Body of pancreas (tissue), 4 donors: ENCODE measurements at regions not wholly inside any gene's neighbourhood (a gene's known extent, or its start where the extent isn't known, plus 50 kb on each side); places are given as distances from the start of the nearest gene placed in this dataset.

ENCODE experiments used
- POLR2A ChIP-seq, 3 donors: fragments of 450-650 bp; IDR thresholded peaks; one replicate each; pipeline ENCODE4 v1.6.1; 2016; ENCODE audit warnings: antibody characterized with exemption in 3 of 3, mild to moderate bottlenecking in 2 of 3
- TF ChIP-seq, protein P1 (sequence below), 7 experiments: fragments of 450-650 bp in 4 of 7; fragments of 200-600 bp in 3 of 7; sonication (generic) in 3 of 7; IDR thresholded peaks; one replicate each; pipeline ENCODE4 v1.5.1; 2016 to 2019; ENCODE audit warnings: antibody characterized with exemption in 7 of 7

DNA sequence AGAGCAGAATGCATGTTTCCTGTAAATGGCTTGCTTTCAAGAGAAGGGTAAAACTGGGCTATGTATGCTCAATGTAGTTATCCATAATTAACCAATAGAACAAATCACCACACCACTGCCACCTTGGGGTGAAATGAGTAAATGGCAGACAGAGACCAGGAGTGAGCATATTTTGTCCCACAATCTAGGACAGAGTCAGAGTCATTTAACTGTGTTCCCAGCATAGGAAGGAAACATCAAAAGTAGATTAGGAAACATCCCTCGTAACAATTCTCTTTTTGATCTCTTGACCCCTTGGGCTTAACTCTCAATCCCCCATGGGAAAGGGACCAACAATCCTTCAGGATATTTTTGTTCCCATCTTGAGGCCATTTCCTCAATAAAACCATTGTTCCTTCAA lies 224.8 kb downstream of the NHLRC3 start:
- TF ChIP-seq POLR2A (IDR thresholded peaks at IDR 0.05) = no peak
- TF ChIP-seq, protein P1, sequence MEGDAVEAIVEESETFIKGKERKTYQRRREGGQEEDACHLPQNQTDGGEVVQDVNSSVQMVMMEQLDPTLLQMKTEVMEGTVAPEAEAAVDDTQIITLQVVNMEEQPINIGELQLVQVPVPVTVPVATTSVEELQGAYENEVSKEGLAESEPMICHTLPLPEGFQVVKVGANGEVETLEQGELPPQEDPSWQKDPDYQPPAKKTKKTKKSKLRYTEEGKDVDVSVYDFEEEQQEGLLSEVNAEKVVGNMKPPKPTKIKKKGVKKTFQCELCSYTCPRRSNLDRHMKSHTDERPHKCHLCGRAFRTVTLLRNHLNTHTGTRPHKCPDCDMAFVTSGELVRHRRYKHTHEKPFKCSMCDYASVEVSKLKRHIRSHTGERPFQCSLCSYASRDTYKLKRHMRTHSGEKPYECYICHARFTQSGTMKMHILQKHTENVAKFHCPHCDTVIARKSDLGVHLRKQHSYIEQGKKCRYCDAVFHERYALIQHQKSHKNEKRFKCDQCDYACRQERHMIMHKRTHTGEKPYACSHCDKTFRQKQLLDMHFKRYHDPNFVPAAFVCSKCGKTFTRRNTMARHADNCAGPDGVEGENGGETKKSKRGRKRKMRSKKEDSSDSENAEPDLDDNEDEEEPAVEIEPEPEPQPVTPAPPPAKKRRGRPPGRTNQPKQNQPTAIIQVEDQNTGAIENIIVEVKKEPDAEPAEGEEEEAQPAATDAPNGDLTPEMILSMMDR (IDR thresholded peaks at IDR 0.05) = peak; percentile 21 to 70 (median 55)
